Left renal cortex interstitium (tissue), 4 donors: ENCODE measurements at regions not wholly inside any gene's neighbourhood (a gene's known extent, or its start where the extent isn't known, plus 50 kb on each side); places are given as distances from the start of the nearest gene placed in this dataset.
"Not testable (repeated sequence)": the region's sequence is repeated elsewhere in the genome, so short reads cannot be mapped to it uniquely, and the experiment has no call there.

ENCODE experiments used
- DNase-seq, 4 donors: peaks; one replicate each; pipeline ENCODE4 v3.0.0-alpha.2; 2013; ENCODE audit warnings: low read depth in 4 of 4, low spot score in 2 of 4, missing footprints in 1 of 4

DNA sequence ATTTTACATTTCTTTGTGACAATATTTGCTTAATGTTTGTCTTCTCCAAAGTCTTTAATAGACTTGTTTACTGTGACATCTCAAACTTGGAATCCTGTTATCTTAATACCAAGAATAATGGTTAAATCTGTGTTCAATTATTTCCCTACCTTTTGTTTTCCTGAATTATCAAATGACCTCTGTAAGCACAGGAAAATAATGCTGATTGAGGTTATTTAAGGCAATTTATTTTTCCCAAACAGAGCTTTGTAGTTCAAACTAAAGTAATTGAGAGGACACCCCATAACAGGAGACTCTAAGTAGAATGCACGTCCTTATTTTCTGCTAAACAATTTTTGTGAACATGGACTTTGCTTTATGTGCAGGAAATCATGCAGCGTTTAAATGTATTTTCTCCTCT is 195.0 kb downstream of the BTBD3 start:
- no peak for DNase-seq

DNA sequence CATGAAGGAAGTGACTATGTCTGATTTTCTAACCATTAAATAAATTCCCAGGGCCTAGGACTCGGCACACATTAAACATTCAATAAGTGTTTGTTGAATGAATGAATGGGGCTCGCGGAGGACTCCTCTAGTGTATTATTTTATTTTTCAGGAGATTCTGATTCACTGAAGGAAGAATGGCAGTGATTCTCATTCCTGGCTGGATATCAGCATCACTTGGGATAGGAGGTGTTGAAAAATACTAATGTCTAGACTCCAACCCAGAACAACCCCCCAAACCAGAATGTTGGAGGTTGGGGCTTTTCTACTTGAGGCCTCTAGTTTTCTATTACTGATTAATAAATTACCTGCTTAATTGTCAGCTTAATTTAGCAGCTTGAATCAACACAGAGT is 195.4 kb downstream of the BTBD3 start:
- DNase-seq = no peak

DNA sequence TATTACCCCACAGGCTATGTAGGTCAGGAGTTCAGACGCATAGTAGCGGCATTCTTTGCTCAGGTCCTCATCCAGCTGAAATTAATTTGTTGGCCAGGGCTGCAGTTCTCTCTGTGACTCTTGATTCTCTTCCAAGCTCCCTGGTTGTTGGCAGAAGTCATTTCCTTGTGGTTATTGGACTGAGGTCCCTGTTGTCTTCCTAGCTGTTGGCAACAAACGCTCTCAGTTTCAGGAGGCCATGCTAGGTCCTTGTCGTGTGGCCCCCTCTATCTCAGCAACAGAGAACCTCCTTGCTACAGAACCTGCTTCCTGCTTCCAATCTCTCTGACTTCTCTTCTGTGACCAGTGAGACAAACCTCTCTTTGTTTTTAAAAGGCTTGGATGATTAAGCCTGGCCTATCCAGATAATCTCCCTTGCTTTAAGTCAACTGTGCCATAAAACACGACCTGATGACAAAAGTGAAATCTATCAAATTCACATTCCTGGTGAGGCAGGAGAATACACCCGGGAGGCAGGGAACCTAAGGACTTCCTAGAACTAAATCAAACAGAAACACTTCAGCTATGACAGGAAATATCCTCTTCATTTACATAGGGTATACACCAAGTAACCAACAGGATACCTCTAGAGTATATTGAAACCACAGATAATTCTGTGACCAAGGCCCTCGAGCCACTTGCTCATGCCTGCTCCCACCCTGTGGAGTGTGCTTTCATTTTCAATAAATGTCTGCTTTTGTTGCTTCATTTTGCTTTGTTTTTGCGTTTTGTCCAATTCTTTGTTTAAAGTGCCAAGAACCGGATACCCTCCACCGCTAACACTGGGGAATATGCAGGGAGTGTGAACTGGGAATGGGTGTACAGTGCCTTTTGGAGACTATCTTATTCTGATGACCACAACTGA is 196.0 kb downstream of the BTBD3 start:
- no peak for DNase-seq

DNA sequence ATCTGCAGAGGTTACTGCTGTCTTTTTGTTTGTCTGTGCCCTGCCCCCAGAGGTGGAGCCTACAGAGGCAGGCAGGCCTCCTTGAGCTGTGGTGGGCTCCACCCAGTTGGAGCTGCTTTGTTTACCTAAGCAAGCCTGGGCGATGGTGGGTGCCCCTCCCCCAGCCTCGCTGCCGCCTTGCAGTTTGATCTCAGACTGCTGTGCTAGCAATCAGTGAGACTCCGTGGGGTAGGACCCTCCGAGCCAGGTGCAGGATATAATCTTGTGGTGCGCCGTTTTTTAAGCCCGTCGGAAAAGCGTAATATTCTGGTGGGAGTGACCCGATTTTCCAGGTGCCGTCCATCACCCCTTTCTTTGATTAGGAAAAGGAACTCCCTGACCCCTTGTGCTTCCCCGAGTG is 211.4 kb downstream of the BTBD3 start:
- not testable (repeated sequence) for DNase-seq

DNA sequence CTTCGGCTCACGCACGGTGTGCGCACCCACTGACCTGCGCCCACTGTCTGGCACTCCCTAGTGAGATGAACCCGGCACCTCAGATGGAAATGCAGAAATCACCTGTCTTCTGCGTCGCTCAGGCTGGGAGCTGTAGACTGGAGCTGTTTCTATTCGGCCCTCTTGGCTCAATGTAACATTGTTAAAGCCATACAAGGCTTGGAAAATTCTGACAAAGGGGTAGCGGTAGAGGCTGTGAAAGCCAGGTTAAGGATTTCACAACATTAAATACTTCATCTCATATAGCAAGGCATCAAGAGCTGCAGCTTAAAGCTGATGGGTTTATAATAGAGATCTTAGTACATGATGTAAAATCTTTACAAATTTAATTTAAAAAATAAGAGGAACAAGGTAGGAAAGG is 211.8 kb downstream of the BTBD3 start:
- not testable (repeated sequence) for DNase-seq

DNA sequence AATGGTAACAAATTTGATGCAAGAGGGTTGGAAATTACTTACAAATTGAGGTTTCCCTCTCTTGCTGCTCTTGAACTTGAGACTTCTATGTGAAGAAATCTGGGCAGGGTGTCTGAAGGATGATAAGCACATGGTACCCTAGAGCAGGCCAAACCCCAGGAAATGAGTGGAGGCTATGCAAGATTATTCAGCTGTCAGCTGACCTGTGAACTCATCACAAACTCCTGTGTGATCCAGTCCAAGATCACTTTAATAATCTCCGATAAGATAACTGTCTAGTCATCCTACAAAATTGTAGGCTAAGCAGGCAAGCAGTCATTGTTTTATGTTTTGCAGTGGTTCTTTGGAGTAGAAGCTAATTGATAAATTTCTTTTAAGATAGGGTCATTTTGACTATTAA is 213.1 kb downstream of the BTBD3 start:
- DNase-seq = no peak

DNA sequence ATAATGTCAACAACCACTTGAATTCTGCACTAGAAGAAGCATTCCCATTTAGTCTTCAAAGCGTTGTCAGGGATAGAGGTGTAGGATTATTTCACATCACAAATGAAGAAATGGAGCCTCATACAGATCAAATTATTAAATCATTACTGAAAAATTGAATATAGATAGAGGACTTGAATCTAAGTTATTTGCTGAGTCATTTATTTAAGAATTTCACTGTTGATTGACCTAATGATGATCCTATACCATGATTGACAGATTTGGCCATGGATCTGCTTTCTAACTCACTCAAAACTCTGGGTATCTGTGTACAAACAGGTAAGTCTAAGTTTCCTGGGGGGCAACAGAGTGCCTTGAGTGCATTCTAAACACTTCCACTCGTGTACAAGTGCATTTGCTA is 215.9 kb downstream of the BTBD3 start:
- DNase-seq = no peak

DNA sequence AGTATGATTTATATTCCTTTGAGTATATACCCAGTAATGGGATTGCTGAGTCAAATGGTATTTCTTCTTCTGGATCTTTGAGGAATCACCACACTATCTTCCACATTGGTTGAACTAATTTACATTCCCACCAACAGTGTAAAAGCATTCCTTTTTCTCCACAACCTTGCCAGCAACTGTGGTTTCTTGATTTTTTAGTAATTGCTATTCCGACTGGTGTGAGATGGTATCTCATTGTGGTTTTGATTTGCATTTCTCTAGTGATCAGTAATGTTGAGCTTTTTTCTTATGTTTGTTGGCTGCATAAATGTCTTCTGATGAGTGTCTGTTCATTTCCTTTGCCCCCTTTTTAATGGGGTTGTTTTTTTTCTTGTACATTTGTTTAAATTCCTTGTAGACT is 228.3 kb downstream of the BTBD3 start:
- not testable (repeated sequence) for DNase-seq

DNA sequence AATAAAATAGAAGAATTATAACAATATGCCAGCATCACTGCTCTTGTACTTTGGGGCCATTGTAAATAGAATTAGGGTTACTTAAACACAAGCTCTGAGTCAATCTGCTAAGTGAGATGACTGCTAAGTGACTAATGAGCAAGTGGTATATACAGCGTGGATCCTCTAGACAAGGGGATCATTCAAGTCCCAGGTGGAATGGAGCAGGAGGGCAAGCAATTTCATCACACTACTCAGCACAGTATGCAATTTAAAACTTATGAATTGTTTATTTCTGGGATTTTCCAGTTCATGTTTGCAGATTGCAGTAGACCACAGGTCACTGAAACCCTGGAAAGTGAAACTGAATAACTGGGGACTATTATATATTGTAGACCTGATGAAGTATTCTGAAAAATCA is 235.3 kb downstream of the BTBD3 start:
- DNase-seq = no peak

DNA sequence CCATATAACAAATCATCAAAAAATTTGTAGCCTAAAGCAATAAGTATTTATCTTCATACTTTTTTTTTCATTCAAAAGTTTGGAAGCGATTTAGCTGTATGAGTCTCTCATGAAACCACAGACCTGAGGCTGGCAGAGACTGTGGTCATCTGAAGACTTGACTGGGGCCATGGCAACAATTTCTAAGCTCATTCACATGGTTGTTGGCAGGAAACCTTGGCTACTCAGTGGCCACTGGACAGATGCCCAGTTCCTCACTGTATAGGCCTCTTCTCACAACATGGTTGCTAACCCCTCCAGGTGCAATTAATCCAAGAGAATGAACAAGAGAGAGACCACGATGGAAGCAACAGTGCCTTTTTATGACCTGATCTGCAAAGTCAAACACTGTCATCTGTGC is 235.9 kb downstream of the BTBD3 start:
- DNase-seq = no peak

DNA sequence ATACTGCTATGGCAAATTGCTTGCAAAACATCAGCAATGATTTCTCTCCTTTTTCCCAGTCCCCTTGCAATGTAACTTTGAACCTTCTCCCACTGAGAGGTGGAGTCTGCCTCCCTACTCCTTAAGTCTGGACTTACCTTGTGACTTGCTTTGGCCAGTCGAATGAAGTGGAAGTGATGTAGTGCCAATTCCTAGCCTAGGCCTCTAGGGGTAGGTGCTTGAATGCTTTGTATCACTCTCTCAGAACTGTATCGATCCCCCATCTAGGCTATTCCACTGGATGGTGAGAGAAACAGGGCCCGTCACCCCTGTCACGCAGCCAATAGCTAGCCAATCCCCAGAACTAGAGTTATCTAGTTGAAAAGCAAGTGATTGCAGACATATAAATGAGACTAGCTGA is 238.6 kb downstream of the BTBD3 start:
- DNase-seq = no peak

DNA sequence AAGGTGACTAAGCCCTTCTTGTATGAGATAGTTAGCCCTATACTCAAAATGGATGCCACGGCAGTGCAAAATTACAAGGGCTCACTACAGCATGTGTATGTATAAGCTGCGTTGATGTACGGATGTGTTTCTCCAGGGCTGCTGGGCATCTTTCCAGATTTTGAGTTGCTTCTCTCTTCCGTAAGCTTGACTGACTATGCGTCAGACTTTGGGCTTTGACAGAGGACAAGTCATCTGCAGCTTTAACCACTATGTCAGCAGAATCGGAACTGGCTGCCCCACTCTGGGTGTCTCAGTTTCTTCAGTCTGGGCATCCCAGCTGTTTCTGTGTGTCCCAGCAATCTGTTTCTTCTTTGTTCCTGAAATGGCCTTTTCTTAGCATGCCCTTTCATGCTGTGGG is 241.6 kb downstream of the BTBD3 start:
- no peak for DNase-seq

DNA sequence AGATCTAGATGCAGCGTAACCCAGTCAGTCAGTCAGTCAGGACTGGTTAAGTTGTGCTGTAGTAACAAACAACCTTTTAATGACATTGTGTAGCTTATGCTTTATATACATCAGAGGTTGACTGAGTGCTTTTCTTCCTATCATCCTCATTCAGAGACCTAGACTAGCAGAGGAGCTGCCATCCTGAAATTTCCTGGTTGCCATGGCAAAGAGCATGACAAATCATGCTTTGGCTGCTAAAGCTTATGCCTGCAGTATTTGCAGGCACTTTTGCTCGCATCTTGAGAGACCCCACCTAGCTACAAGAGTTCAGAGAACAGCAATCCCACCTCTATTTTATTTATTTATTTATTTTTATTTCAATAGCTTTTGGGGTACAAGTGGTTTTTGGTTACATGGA is 244.0 kb downstream of the BTBD3 start:
- no peak for DNase-seq

DNA sequence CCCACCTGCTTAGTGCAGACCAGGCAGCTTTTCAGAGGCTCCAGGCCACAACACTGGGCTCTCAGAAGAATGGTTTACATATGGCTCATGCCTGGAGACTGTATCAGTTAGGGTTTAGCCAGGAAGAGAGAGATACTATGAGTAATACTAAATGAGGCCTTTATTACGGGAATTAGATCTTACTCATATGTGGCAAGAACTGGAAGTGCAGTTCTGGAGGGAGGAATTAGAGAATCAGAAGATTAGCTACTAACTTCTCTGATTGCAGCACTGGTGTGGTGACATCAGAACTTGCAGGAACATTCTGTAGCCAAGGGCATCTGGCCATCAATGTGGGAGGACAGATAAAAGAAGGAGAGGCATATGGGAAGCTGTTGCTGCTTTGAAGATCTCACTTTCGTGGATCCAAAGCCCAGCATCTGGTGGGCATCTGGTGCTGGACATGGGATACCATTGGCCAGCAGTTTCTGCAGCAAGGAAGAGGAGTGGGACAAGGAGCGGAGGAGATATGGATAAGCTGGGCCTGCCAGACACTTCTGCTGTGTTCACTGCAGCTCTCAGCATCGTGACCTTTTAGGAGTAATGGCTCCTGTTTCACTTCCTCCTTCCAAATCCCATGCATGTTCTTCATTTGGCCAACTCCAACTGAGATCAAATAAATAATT is 248.5 kb downstream of the BTBD3 start:
- DNase-seq = no peak

DNA sequence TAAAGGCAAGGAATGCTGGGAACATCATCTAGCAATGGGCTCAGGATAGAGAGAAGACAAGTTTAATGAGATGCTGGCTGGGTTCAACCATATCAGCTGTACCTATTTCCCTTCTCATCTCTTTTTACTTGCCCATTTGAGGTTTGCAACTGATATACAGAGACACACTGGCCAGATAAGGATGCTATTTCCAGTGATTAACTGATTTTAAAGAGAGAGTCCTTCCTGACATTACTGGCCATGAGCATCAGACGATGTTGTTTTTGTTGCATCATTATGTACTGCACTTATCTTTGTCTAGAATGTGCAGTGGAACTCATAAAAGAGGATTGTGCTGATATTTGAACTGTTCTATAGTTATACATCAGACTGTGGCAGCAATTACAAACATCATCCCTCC is 252.7 kb downstream of the BTBD3 start:
- no peak for DNase-seq

DNA sequence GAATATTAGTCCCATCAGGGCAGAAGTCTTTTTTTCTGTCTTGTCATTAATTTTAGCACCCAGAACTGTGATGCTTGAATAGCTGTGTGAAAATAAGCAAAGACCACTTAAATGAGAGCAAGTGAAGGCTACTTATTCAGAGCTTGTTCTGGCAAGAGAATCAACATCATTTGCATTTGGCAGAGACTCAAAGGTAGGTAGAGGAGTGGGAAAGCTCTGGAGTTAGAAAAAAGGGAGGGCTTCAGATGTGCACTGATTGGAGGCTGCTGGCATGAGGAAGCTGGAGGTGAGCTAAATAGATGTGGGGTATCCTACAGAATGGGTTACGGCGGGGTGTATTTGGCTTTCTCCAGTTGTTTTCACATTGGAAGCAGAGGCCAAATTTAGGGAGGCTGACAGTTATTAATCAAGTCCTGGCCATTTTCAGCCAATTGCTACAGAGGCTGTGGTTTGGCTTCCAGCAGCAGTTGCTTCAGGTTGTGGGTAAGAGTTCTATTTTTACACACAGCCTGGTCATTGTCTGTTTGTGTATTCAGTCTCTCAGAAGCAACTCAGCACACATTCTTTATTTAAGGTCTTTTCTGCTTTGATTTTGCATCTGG is 254.3 kb downstream of the BTBD3 start:
- DNase-seq = no peak

DNA sequence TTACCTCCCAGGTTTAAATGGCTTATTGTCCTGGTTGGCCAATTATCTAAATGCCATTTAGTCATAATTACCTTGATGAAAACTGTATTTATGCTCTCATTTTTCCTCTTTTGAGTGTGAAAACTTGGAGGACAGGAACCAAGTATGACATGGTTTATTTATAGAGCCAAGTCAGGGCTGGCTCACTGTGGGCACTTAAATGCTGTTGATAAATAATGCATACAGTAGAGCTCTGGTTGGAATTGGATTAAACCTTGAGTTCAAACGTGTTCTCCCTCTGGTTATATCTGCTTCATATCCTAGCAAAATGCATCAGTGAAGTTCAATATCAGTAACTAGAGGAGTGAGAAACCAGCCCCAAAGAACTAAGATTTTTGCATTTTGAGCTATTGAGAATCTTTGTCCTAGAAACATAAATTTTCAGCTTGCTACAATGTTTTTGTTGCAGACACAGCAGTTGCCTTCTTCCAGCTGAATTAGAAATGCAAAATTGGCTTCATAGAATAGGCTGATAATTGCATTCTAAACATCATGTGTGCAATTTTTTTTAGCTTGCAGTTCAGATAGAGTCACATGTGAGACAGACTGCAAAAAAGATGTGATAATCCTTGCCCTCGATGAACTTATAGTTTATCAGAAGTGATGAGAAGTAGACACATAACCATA is 255.8 kb downstream of the BTBD3 start:
- no peak for DNase-seq

DNA sequence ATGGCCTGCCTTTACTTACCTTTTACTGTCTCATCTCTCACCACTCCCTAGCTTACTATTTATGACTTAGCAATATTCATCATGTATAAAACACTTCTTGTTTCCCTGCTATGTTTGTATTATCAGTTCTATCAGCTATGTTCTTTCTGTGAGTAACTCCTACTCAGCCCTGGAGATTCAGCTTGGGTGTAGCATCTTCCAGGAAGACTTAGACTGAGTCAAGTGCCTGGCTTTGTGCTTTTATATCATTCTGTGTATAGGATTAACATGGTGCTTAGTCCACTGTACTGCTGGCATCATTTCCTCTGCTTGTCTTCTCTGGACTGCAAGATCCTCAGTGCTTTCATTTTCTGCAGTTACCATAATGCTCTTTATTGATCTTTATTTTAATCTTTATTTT is 257.8 kb downstream of the BTBD3 start:
- no peak for DNase-seq

DNA sequence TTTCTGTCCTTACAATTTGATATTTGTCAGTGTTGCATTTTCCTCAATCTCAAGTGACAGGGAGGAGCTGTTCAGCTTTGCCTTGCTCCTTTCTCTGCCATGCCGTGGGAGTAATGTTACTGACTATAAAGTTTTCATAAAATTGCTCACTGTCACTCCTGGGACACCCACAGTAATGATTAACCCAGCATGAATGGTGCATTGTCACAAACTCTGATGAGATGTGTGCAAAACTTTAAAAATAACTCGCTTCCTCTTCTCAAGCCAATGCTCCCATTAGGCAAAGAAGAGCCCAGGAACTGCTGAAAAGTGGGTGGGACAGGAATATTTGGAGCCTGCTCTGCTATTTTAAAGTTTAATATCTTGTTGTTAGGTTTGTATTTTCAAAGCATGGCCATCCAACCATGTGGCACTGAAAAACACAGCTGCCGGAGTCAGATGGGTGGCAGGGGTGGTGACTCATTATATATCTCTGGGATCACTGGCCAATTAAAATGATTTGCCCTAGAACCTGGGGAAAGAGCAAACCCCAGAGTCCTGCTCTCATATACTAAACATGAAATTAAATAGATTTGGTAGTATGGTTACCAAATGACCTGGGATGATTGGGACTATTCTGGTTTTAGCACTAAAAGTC is 260.1 kb downstream of the BTBD3 start:
- no peak for DNase-seq

DNA sequence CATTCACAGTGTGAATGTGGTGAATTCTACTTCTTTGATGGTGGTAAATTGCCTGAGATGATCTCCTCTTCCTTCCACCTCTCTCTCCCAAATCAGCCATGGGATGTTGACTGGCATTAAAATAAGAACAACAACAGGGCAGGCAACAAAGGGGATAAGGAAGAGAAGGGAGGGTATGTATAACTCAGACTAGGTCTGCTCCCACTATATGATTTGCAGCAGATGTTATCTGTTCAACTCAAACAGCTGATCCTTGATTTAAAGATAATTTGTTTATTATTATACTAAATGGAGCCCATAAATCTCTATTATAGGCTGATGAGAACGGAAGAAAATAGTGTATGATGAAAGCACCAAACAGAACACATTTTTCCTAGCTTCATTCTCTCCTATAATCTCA is 262.0 kb downstream of the BTBD3 start:
- DNase-seq = no peak

DNA sequence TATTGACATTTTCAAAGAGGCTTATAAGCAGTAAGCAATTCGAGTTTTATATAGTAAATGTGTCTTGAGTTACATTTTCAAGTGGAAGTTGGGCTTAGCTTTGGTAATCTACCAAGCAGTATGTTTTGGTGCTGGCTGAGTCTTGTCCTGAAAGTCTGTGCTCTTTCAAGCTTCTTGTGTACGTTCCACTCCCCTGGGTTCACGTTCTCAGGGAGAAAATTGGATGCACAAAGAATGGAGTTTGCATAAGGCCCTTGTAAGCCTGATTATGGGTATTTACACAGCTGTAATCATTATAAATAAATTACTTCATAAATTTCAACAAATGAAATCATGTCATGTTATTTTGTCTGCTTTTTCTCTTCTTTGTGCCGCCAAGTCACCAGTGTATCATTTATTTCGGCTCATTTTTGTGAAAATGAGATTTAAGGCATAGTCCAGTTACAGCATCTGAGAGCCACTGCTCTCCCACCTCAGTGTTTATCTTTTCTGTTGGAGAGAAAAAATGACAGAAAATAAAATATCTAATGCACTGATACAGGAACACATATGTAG is 262.5 kb downstream of the BTBD3 start:
- no peak for DNase-seq
